RWPE2 (cell line): ENCODE measurements at regions not wholly inside any gene's neighbourhood (a gene's known extent, or its start where the extent isn't known, plus 50 kb on each side); places are given as distances from the start of the nearest gene placed in this dataset.
"Not testable (repeated sequence)": the region's sequence is repeated elsewhere in the genome, so short reads cannot be mapped to it uniquely, and the experiment has no call there.

Source experiments
- ATAC-seq: fragments of 200-7000 bp; cut with Tn5 transposase; 3 replicates; pipeline ENCODE4 v1.9.1; 2021; ENCODE audit warnings: low read depth
- DNase-seq: peaks from one replicate; pipeline ENCODE4 v3.0.0-alpha.2; 2020; ENCODE audit warnings: low spot score
- H3K27ac ChIP-seq: fragments of 450-650 bp; 2 replicates; pipeline ENCODE4 v1.5.1; 2017; ENCODE audit warnings: mild to moderate bottlenecking; ENCODE audit not compliant: poor library complexity, severe bottlenecking
- H3K27me3 ChIP-seq: fragments of 250-450 bp; sonication (Bioruptor Pico); 2 replicates; pipeline ENCODE4 v1.5.1; 2021; ENCODE audit warnings: mild to moderate bottlenecking, moderate library complexity; ENCODE audit not compliant: insufficient read depth, poor library complexity, severe bottlenecking
- H3K36me3 ChIP-seq: fragments of 250-450 bp; sonication (Bioruptor Pico); 2 replicates; pipeline ENCODE4 v1.5.1; 2020; ENCODE audit warnings: low read depth, mild to moderate bottlenecking, moderate library complexity
- H3K4me1 ChIP-seq: fragments of 250-450 bp; sonication (Bioruptor Pico); 2 replicates; pipeline ENCODE4 v1.5.1; 2021; ENCODE audit warnings: mild to moderate bottlenecking, moderate library complexity; ENCODE audit not compliant: insufficient read depth, poor library complexity, severe bottlenecking
- H3K4me3 ChIP-seq: fragments of 250-450 bp; sonication (Bioruptor Pico); 2 replicates; pipeline ENCODE4 v1.5.1; 2021; ENCODE audit warnings: mild to moderate bottlenecking, moderate library complexity; ENCODE audit not compliant: severe bottlenecking
- H3K9me3 ChIP-seq: fragments of 250-450 bp; sonication (Bioruptor Pico); 2 replicates; pipeline ENCODE4 v1.5.1; 2021; ENCODE audit warnings: mild to moderate bottlenecking, moderate library complexity; ENCODE audit not compliant: severe bottlenecking
- CTCF ChIP-seq: fragments of 450-650 bp; IDR thresholded peaks from one replicate; pipeline ENCODE4 v1.5.1; 2017; ENCODE audit warnings: mild to moderate bottlenecking, moderate library complexity; ENCODE audit not compliant: poor library complexity, severe bottlenecking

GRCh38 chr1:80540149-80540548 is 1260.6 kb upstream of the ADGRL2 start:
- DNase-seq (no peak), ATAC-seq (no peak)
- Histone ChIP-seq H3K4me3 (no peak overlapping the region), H3K9me3 (no peaks in the 10 kb centered on the region), H3K27ac (no peak overlapping the region), H3K4me1 (no peaks in the 10 kb centered on the region), H3K36me3 (no peaks in the 10 kb centered on the region), H3K27me3 (no peaks in the 10 kb centered on the region)
- no peak for TF ChIP-seq CTCF

GRCh38 chr1:80539298-80539697 is 1261.4 kb upstream of the ADGRL2 start:
- not testable (repeated sequence) for H3K9me3 ChIP-seq, H3K36me3 ChIP-seq, H3K27me3 ChIP-seq, DNase-seq, H3K27ac ChIP-seq, H3K4me1 ChIP-seq, ATAC-seq, H3K4me3 ChIP-seq

GRCh38 chr1:80536461-80536860 is 1264.3 kb upstream of the ADGRL2 start:
- no peak for TF ChIP-seq CTCF
- Histone ChIP-seq H3K36me3 (no peaks in the 10 kb centered on the region), H3K4me1 (no peaks in the 10 kb centered on the region), H3K27me3 (no peaks in the 10 kb centered on the region), H3K9me3 (no peaks in the 10 kb centered on the region), H3K27ac (no peak overlapping the region), H3K4me3 (no peak overlapping the region)
- no peak for DNase-seq
- ATAC-seq, result no peak

GRCh38 chr1:80535466-80535865 is 1265.3 kb upstream of the ADGRL2 start:
- H3K27ac ChIP-seq, result no peak overlapping the region

GRCh38 chr1:80534606-80535360 is 1266.0 kb upstream of the ADGRL2 start:
- no peak overlapping the region for H3K4me3 ChIP-seq
- ATAC-seq (0 out of 3 replicates have a peak, but pooled peaks have one; percentile 42), DNase-seq (no peak)
- no peak overlapping the region for H3K27ac ChIP-seq
- H3K36me3 ChIP-seq, result no peaks in the 10 kb centered on the region
- H3K9me3 ChIP-seq, result no peaks in the 10 kb centered on the region
- no peaks in the 10 kb centered on the region for H3K27me3 ChIP-seq
- TF ChIP-seq CTCF, result no peak
- no peaks in the 10 kb centered on the region for H3K4me1 ChIP-seq

More at GRCh38 chr1:80535466-80535865, 1265.3 kb upstream of the ADGRL2 start:
- ATAC-seq (no peak), DNase-seq (no peak)
- no peak for TF ChIP-seq CTCF
- no peak overlapping the region for H3K4me3 ChIP-seq
- H3K9me3 ChIP-seq, result no peaks in the 10 kb centered on the region
- no peaks in the 10 kb centered on the region for H3K4me1 ChIP-seq
- no peaks in the 10 kb centered on the region for H3K36me3 ChIP-seq
- no peaks in the 10 kb centered on the region for H3K27me3 ChIP-seq
